IMR-90 (cell line): ENCODE measurements at regions not wholly inside any gene's neighbourhood (a gene's known extent, or its start where the extent isn't known, plus 50 kb on each side); places are given as distances from the start of the nearest gene placed in this dataset.

ENCODE experiments used
- MAFK ChIP-seq: IDR thresholded peaks from 2 replicates; pipeline ENCODE4 v1.6.1; 2012; ENCODE audit warnings: low read depth, low read length, improper control_type of control experiment
- MXI1 ChIP-seq: IDR thresholded peaks from 2 replicates; pipeline ENCODE4 v1.6.1; 2012; ENCODE audit warnings: low read depth, mild to moderate bottlenecking, low read length, moderate library complexity, borderline replicate concordance
- POLR2A ChIP-seq: IDR thresholded peaks from 2 replicates; pipeline ENCODE4 v1.6.1; 2012; ENCODE audit warnings: mild to moderate bottlenecking, low read depth, low read length
- RAD21 ChIP-seq: IDR thresholded peaks from 2 replicates; pipeline ENCODE4 v1.6.1; 2012; ENCODE audit warnings: low read length, improper control_type of control experiment
- RFX5 ChIP-seq: IDR thresholded peaks from 2 replicates; pipeline ENCODE4 v1.8.0; 2012; ENCODE audit warnings: low read depth, mild to moderate bottlenecking, low read length, moderate library complexity
- TF ChIP-seq, protein P1 (sequence below): conservative IDR thresholded peaks from 2 replicates; pipeline ENCODE4 v1.5.1; 2012; ENCODE audit warnings: mild to moderate bottlenecking, low read depth, low read length, improper control_type of control experiment

DNA sequence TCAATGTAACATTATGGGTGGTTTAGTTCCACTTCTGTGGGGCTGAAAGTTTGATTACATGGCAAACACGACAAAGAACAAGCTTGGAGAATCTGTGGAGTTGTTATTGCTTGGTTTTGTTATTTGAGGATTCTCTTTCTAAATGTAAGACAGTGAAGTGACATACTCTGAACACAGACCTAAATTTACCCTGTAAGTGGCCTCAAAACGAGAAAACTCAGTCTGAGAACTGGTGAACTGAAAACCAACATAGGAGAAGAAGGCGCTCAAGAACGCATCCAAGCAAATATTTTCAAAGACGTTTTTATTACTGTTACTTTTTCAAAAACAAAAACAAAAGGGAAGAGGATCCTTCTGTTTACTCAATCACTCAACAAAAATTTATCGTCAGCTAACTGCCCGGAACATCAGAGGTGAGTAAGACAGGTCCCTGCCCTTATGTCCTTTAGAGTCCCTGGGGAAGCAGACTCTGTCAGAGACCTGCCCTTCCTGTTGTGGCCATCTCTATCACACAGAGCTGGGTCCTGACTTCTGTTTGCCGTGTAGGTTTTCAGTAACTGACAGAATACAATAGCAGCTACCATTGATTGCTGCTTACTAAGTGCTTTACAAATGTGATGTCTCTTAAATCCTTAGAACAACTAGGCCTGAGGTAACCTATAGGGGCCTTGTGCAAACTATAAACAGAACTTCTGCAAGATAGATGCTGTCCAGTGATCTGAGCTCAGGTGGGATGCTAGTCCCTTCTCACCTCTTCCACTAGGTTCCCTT is 79.3 kb upstream of the C12orf71 start:
- TF ChIP-seq, protein P1, sequence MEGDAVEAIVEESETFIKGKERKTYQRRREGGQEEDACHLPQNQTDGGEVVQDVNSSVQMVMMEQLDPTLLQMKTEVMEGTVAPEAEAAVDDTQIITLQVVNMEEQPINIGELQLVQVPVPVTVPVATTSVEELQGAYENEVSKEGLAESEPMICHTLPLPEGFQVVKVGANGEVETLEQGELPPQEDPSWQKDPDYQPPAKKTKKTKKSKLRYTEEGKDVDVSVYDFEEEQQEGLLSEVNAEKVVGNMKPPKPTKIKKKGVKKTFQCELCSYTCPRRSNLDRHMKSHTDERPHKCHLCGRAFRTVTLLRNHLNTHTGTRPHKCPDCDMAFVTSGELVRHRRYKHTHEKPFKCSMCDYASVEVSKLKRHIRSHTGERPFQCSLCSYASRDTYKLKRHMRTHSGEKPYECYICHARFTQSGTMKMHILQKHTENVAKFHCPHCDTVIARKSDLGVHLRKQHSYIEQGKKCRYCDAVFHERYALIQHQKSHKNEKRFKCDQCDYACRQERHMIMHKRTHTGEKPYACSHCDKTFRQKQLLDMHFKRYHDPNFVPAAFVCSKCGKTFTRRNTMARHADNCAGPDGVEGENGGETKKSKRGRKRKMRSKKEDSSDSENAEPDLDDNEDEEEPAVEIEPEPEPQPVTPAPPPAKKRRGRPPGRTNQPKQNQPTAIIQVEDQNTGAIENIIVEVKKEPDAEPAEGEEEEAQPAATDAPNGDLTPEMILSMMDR, result no peak
- TF ChIP-seq RAD21 (no peak), POLR2A (no peak), MAFK (no peak), MXI1 (no peak), RFX5 (no peak)
